Spleen (tissue), 7 donors: ENCODE measurements at regions not wholly inside any gene's neighbourhood (a gene's known extent, or its start where the extent isn't known, plus 50 kb on each side); places are given as distances from the start of the nearest gene placed in this dataset.

Experiments
- CTCF ChIP-seq, 11 experiments: fragments of 200-600 bp in 7 of 11; fragments of 450-650 bp in 4 of 11; sonication (generic) in 4 of 11; IDR thresholded peaks in 8 of 11; conservative IDR thresholded peaks in 3 of 11; 1 replicate in 7 of 11; 2 replicates in 4 of 11; pipeline versions ENCODE4 v1.4.0 to v1.8.0; 2016 to 2021; ENCODE audit warnings: antibody characterized with exemption in 11 of 11, inconsistent platforms in 4 of 11, mild to moderate bottlenecking in 1 of 11
- POLR2A ChIP-seq, 3 donors: fragments of 450-650 bp; IDR thresholded peaks; one replicate each; pipeline ENCODE4 v1.5.1; 2017; ENCODE audit warnings: antibody characterized with exemption in 3 of 3, mild to moderate bottlenecking in 1 of 3
- donor health status: DM: no; HTN: no; CAD: no; lungs with moderate emphysema.
- donor health status: DM: no; HTN: no; CAD: no.
- donor health status: DM: no; HTN: no; CAD: no.

GRCh38 chr1:4969556-4970129 is 315.2 kb downstream of the AJAP1 start:
- TF ChIP-seq CTCF (IDR thresholded peaks at IDR 0.05 in 8 of 11, conservative IDR thresholded peaks at IDR 0.05 in 3 of 11) (no peak), POLR2A (IDR thresholded peaks at IDR 0.05) (no peak)
